ENCODE measurements at regions not wholly inside any gene's neighbourhood (a gene's known extent, or its start where the extent isn't known, plus 50 kb on each side); places are given as distances from the start of the nearest gene placed in this dataset.

DNA sequence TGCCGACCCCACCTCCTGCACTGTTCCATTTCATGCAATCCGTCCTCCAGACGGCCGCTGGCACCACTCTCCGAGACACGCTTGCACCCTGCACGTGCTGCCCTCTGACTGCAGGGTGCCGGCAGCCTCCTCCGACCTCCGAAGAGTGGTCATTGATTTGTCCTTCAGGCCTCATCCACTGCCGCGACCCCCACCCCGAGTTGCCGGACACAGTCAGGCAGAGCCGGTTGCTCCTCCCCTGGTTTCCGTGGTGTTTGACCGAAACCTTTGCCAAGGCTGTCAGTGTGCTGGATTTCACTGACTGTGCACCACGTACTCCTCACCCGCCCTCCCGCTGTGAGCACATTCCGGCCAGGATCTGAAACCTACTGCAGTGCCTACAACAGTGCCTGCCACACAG, 156.4 kb upstream of the PDE10A start:
- TF ChIP-seq, protein P1, sequence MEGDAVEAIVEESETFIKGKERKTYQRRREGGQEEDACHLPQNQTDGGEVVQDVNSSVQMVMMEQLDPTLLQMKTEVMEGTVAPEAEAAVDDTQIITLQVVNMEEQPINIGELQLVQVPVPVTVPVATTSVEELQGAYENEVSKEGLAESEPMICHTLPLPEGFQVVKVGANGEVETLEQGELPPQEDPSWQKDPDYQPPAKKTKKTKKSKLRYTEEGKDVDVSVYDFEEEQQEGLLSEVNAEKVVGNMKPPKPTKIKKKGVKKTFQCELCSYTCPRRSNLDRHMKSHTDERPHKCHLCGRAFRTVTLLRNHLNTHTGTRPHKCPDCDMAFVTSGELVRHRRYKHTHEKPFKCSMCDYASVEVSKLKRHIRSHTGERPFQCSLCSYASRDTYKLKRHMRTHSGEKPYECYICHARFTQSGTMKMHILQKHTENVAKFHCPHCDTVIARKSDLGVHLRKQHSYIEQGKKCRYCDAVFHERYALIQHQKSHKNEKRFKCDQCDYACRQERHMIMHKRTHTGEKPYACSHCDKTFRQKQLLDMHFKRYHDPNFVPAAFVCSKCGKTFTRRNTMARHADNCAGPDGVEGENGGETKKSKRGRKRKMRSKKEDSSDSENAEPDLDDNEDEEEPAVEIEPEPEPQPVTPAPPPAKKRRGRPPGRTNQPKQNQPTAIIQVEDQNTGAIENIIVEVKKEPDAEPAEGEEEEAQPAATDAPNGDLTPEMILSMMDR (IDR thresholded peaks at IDR 0.05; ENCODE audit: insufficient read depth, low read depth, low read length), result no peak
- no peak for TF ChIP-seq EZH2 (IDR thresholded peaks at IDR 0.05; ENCODE audit: insufficient read depth, low read length)
